K562 (cell line): ENCODE measurements at regions not wholly inside any gene's neighbourhood (a gene's known extent, or its start where the extent isn't known, plus 50 kb on each side); places are given as distances from the start of the nearest gene placed in this dataset.
A peak's percentile ranks its signal among the peaks of the same experiment; 100 is the strongest.

Experiments used
- ATAC-seq: fragments of 200-7000 bp; cut with Tn5 transposase; 3 replicates; pipeline ENCODE4 v1.9.1; 2020; ENCODE audit warnings: moderate library complexity
- BruUV-seq: library from RNA; stranded (reverse); fragments of 400-500 nt; replicated peaks from 2 replicates; lab custom pipeline; 2021; lab: Mats Ljungman, UMichigan
- CTCF ChIA-PET: fragments of 300-600 bp; formaldehyde crosslinking; extraction: SDS; loops from one replicate; lab custom pipeline; 2021; ENCODE audit warnings: low intra/inter-chr PET ratio; lab: Yijun Ruan, JAX
- POLR2A ChIA-PET: fragments of 300-600, 350-650 bp; sonication (Branson Sonifier 250); formaldehyde crosslinking; extraction: SDS; loops from one replicate; lab custom pipeline; 2021; ENCODE audit warnings: antibody characterized with exemption, inconsistent platforms; lab: Yijun Ruan, JAX
- DNase-seq, 4 experiments: peaks; one replicate each; pipeline versions ENCODE4 v3.0.0 to v3.0.0-alpha.2; 2011 to 2018; ENCODE audit warnings: low spot score in 3 of 4, mixed read lengths in 3 of 4; ENCODE audit errors: extremely low read depth in 1 of 4
- FAIRE-seq: peaks from 2 replicates; lab custom pipeline; 2011; peaks lifted over from hg19 to GRCh38; lab: Jason Lieb, UNC
- H2AFZ ChIP-seq: 2 replicates; pipeline ENCODE4 v1.6.0; 2011; ENCODE audit warnings: low read depth, low read length, control low read depth, inconsistent platforms
- H3K27ac ChIP-seq: fragments of 200-600 bp; 3 replicates; pipeline ENCODE4 v1.8.0; 2011; ENCODE audit warnings: low read depth, mild to moderate bottlenecking, control low read depth, inconsistent platforms, low read length, moderate library complexity, mixed read lengths; ENCODE audit errors: extremely low read depth
- H3K27me3 ChIP-seq, 2 experiments: fragments of 300-600 bp in 1 of 2; 2 replicates in 1 of 2; 3 replicates in 1 of 2; pipeline versions ENCODE4 v1.6.0 to v1.8.0; 2011; ENCODE audit warnings: inconsistent platforms in 2 of 2, low read length in 2 of 2, mild to moderate bottlenecking in 1 of 2, mixed read lengths in 1 of 2, moderate library complexity in 1 of 2; ENCODE audit not compliant: control insufficient read depth in 2 of 2, insufficient read depth in 2 of 2
- H3K36me3 ChIP-seq: fragments of 300-600 bp; 3 replicates; pipeline ENCODE4 v1.8.0; 2011; ENCODE audit warnings: mild to moderate bottlenecking, low read length, inconsistent platforms; ENCODE audit not compliant: control insufficient read depth, insufficient read depth
- H3K4me1 ChIP-seq, 2 experiments: fragments of 200-600 bp in 1 of 2; replicated peaks in 1 of 2; 2 replicates in 1 of 2; 3 replicates in 1 of 2; pipeline versions ENCODE4 v1.5.1 to v1.8.0; 2011; ENCODE audit warnings: inconsistent platforms in 2 of 2, low read length in 2 of 2, mild to moderate bottlenecking in 1 of 2, mixed read lengths in 1 of 2, moderate library complexity in 1 of 2; ENCODE audit not compliant: control insufficient read depth in 2 of 2, insufficient read depth in 2 of 2
- H3K4me2 ChIP-seq: 2 replicates; pipeline ENCODE4 v1.6.1; 2011; ENCODE audit warnings: low read length, control low read depth, inconsistent platforms, mixed read lengths; ENCODE audit not compliant: insufficient read depth
- H3K4me3 ChIP-seq: fragments of 200-600 bp; sonication (generic), shearing (Covaris generic); 2 replicates; pipeline ENCODE4 v1.5.1; 2016; ENCODE audit warnings: control low read depth, inconsistent platforms
- H3K79me2 ChIP-seq: fragments of 200-600 bp; 3 replicates; pipeline ENCODE4 v1.8.0; 2011; ENCODE audit warnings: low read length, inconsistent platforms; ENCODE audit not compliant: control insufficient read depth, insufficient read depth
- H3K9ac ChIP-seq, 2 experiments: 2 replicates each; pipeline versions ENCODE4 v1.6.0 to v1.6.1; 2011; ENCODE audit warnings: low read depth in 2 of 2, low read length in 2 of 2, control low read depth in 1 of 2, inconsistent platforms in 1 of 2, mild to moderate bottlenecking in 1 of 2, mixed read lengths in 1 of 2; ENCODE audit not compliant: insufficient read depth in 1 of 2
- H3K9me1 ChIP-seq: one replicate; pipeline ENCODE4 v1.6.0; 2011; ENCODE audit warnings: inconsistent platforms, mild to moderate bottlenecking, low read length, moderate library complexity; ENCODE audit not compliant: control insufficient read depth, insufficient read depth
- H3K9me3 ChIP-seq: replicated peaks from 2 replicates; pipeline ENCODE4 v1.5.1; 2011; ENCODE audit warnings: low read depth, low read length, inconsistent platforms; ENCODE audit not compliant: control insufficient read depth, insufficient read depth
- H4K20me1 ChIP-seq: replicated peaks from 2 replicates; pipeline ENCODE4 v1.6.1; 2011; ENCODE audit warnings: low read length, inconsistent platforms, mixed read lengths; ENCODE audit not compliant: control insufficient read depth, insufficient read depth
- WGBS: fragments of 100-300 bp; shearing (Covaris generic); methylation state at CpG from one replicate; pipeline ENCODE4 v1.1.6; 2016; ENCODE audit warnings: low coverage, mixed read lengths; ENCODE audit not compliant: insufficient coverage; ENCODE audit errors: missing lambda C conversion rate; 5-methylcytosine and 5-hydroxymethylcytosine counted together
- in situ Hi-C: fragments of 300-500 bp; cut with MboI; formaldehyde crosslinking; loops from 4 replicates; pipeline ENCODE4 v1.15.0; 2018; ENCODE audit warnings: inconsistent platforms, mixed read lengths
- intact Hi-C: fragments of 100-400 bp; cut with micrococcal nuclease; formaldehyde crosslinking; loops from 2 replicates; pipeline ENCODE4 v1.14.2; 2022
- TF ChIP-seq, protein P1 (sequence below), 2 experiments: IDR thresholded peaks; 2 replicates each; pipeline ENCODE4 v1.6.1; 2011; ENCODE audit warnings: borderline replicate concordance in 1 of 2, control low read depth in 1 of 2, low read depth in 1 of 2, low read length in 1 of 2, mild to moderate bottlenecking in 1 of 2, mixed read lengths in 1 of 2, moderate library complexity in 1 of 2; ENCODE audit not compliant: insufficient read depth in 1 of 2, insufficient read length in 1 of 2, poor library complexity in 1 of 2, severe bottlenecking in 1 of 2; ENCODE audit errors: extremely low read depth in 1 of 2

- peaks cover 0 to 26% of the 10 kb centered on the region in 2 experiments; a peak in 2 of 5 replicates for H3K27me3 ChIP-seq
- intact Hi-C loops (no loop called here), in situ Hi-C loops (no loop called here)
- H3K79me2 ChIP-seq, result no peaks in the 10 kb centered on the region
- H3K4me1 ChIP-seq, result peaks cover 0 to 34% of the 10 kb centered on the region in 2 experiments; a peak in 2 of 5 replicates
- WGBS, result 26% methylated on average over 12 of the region's 12 CpGs
- TF ChIP-seq, protein P1, sequence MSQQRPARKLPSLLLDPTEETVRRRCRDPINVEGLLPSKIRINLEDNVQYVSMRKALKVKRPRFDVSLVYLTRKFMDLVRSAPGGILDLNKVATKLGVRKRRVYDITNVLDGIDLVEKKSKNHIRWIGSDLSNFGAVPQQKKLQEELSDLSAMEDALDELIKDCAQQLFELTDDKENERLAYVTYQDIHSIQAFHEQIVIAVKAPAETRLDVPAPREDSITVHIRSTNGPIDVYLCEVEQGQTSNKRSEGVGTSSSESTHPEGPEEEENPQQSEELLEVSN (IDR thresholded peaks at IDR 0.05; ENCODE audit: borderline replicate concordance in 1 of 2, extremely low read depth in 1 of 2, insufficient read depth in 1 of 2, insufficient read length in 1 of 2, low read depth in 1 of 2, low read length in 1 of 2, poor library complexity in 1 of 2, severe bottlenecking in 1 of 2), result no peak
- CTCF ChIA-PET, result no interaction called here
- no peak overlapping the region for H3K27ac ChIP-seq
- no TSS peak for BruUV-seq
- H3K9me3 ChIP-seq, result no peaks in the 10 kb centered on the region
- H2AFZ ChIP-seq, result no peak overlapping the region; the same call in 1 of the 2 replicates
- POLR2A ChIA-PET, result interaction anchor here (0.6 to 1.3 kb wide), 4 partner anchors 9 to 114 kb away, joined by 3 to 4 read pairs (median 3); no protein-coding TSS in a partner anchor
- FAIRE-seq, result no peak
- no peaks in the 10 kb centered on the region for H3K36me3 ChIP-seq
- DNase-seq, result no peak
- H3K4me2 ChIP-seq, result no peak overlapping the region
- H3K9ac ChIP-seq, result 0 out of 4 replicates have a peak overlapping the region, but pooled peaks of 1 of the 2 experiments have one; percentile 56
- H3K4me3 ChIP-seq, result no peak overlapping the region
- ATAC-seq, result no peak; the same call in 2 of the 3 replicates
- no peaks in the 10 kb centered on the region for H4K20me1 ChIP-seq
- H3K9me1 ChIP-seq, result no peaks in the 10 kb centered on the region
Measured at GRCh38 chr17:83190004-83190385, 110.6 kb downstream of the METRNL start.
